H9 (cell line): ENCODE measurements at regions not wholly inside any gene's neighbourhood (a gene's known extent, or its start where the extent isn't known, plus 50 kb on each side); places are given as distances from the start of the nearest gene placed in this dataset.

ENCODE experiments used
- DNase-seq: peaks from one replicate; pipeline ENCODE4 v3.0.0-alpha.2; 2017
- H2AFZ ChIP-seq: one replicate; pipeline ENCODE4 v1.6.1; 2013; ENCODE audit warnings: mild to moderate bottlenecking, low read length, control low read depth, moderate library complexity
- H2AK5ac ChIP-seq: 2 replicates; pipeline ENCODE4 v1.6.1; 2013; ENCODE audit warnings: low read length, control low read depth, mixed read lengths; ENCODE audit not compliant: insufficient read length
- H2BK120ac ChIP-seq: one replicate; pipeline ENCODE4 v1.6.1; 2013; ENCODE audit warnings: low read depth, mild to moderate bottlenecking, low read length, control low read depth, inconsistent platforms; ENCODE audit not compliant: poor library complexity, severe bottlenecking
- H2BK12ac ChIP-seq: 2 replicates; pipeline ENCODE4 v1.6.1; 2013; ENCODE audit warnings: low read length, control low read depth, mixed read lengths, low read depth; ENCODE audit not compliant: insufficient read length
- H2BK15ac ChIP-seq: 2 replicates; pipeline ENCODE4 v1.6.1; 2013; ENCODE audit warnings: low read depth, low read length, control low read depth
- H2BK20ac ChIP-seq: one replicate; pipeline ENCODE4 v1.6.1; 2013; ENCODE audit warnings: low read depth, mild to moderate bottlenecking, low read length, control low read depth, inconsistent platforms; ENCODE audit not compliant: poor library complexity, severe bottlenecking
- H2BK5ac ChIP-seq: 2 replicates; pipeline ENCODE4 v1.6.1; 2013; ENCODE audit warnings: low read length, control low read depth, mixed read lengths; ENCODE audit not compliant: insufficient read length
- H3K14ac ChIP-seq: 2 replicates; pipeline ENCODE4 v1.6.1; 2013; ENCODE audit warnings: low read length, control low read depth; ENCODE audit not compliant: insufficient read depth
- H3K18ac ChIP-seq: 2 replicates; pipeline ENCODE4 v1.6.1; 2013; ENCODE audit warnings: low read depth, mild to moderate bottlenecking, mixed read lengths, low read length, control low read depth; ENCODE audit not compliant: insufficient read length
- H3K23ac ChIP-seq: 2 replicates; pipeline ENCODE4 v1.6.1; 2013; ENCODE audit warnings: low read length, control low read depth, mixed read lengths, low read depth; ENCODE audit not compliant: insufficient read length
- H3K23me2 ChIP-seq: 2 replicates; pipeline ENCODE4 v1.6.1; 2013; ENCODE audit warnings: low read depth, mild to moderate bottlenecking, mixed read lengths, low read length, control low read depth; ENCODE audit not compliant: insufficient read length, poor library complexity, severe bottlenecking
- H3K27ac ChIP-seq: 2 replicates; pipeline ENCODE4 v1.5.1; 2013; ENCODE audit warnings: low read length, control low read depth, mixed read lengths, low read depth; ENCODE audit not compliant: insufficient read length
- H3K27me3 ChIP-seq: 2 replicates; pipeline ENCODE4 v1.6.1; 2013; ENCODE audit warnings: low read length, control low read depth, inconsistent platforms; ENCODE audit not compliant: insufficient read depth
- H3K4ac ChIP-seq: 2 replicates; pipeline ENCODE4 v1.6.1; 2013; ENCODE audit warnings: low read depth, mild to moderate bottlenecking, control low read depth, inconsistent platforms, low read length, moderate library complexity
- H3K4me1 ChIP-seq: 2 replicates; pipeline ENCODE4 v1.6.1; 2013; ENCODE audit warnings: low read length, control low read depth, inconsistent platforms; ENCODE audit not compliant: insufficient read depth
- H3K4me2 ChIP-seq: 2 replicates; pipeline ENCODE4 v1.6.1; 2013; ENCODE audit warnings: low read length, control low read depth, mixed read lengths; ENCODE audit not compliant: insufficient read length, insufficient read depth
- H3K56ac ChIP-seq: 2 replicates; pipeline ENCODE4 v1.6.1; 2013; ENCODE audit warnings: low read depth, mild to moderate bottlenecking, mixed read lengths, low read length, control low read depth; ENCODE audit not compliant: insufficient read length
- H3K79me1 ChIP-seq: 2 replicates; pipeline ENCODE4 v1.6.1; 2013; ENCODE audit warnings: low read depth, mild to moderate bottlenecking, moderate library complexity, low read length, control low read depth, inconsistent platforms; ENCODE audit not compliant: insufficient read depth, poor library complexity, severe bottlenecking
- H3K79me2 ChIP-seq: 2 replicates; pipeline ENCODE4 v1.6.1; 2013; ENCODE audit warnings: low read length, control low read depth, inconsistent platforms; ENCODE audit not compliant: insufficient read depth
- H3K9ac ChIP-seq: 2 replicates; pipeline ENCODE4 v1.6.1; 2013; ENCODE audit warnings: low read length, control low read depth, mixed read lengths; ENCODE audit not compliant: insufficient read length; ENCODE audit errors: extremely low read depth
- H3K9me3 ChIP-seq: one replicate; pipeline ENCODE4 v1.6.1; 2013; ENCODE audit warnings: low read depth, low read length, inconsistent platforms; ENCODE audit not compliant: control insufficient read depth
- H3T11ph ChIP-seq: one replicate; pipeline ENCODE4 v1.6.1; 2013; ENCODE audit warnings: mild to moderate bottlenecking, low read length, control low read depth, inconsistent platforms
- H4K20me1 ChIP-seq: one replicate; pipeline ENCODE4 v1.6.1; 2013; ENCODE audit not compliant: control insufficient read depth, insufficient read length, insufficient read depth
- H4K5ac ChIP-seq: 2 replicates; pipeline ENCODE4 v1.6.1; 2013; ENCODE audit warnings: low read depth, mild to moderate bottlenecking, mixed read lengths, low read length, control low read depth; ENCODE audit not compliant: insufficient read length
- H4K8ac ChIP-seq: replicated peaks from 2 replicates; pipeline ENCODE4 v1.6.1; 2013; ENCODE audit warnings: low read length, control low read depth, mixed read lengths, low read depth; ENCODE audit not compliant: insufficient read length
- H4K91ac ChIP-seq: 2 replicates; pipeline ENCODE4 v1.6.1; 2013; ENCODE audit warnings: low read depth, mild to moderate bottlenecking, moderate library complexity, mixed read lengths, low read length, control low read depth; ENCODE audit not compliant: insufficient read length
- H3K27ac Mint-ChIP-seq, 3 experiments: 2 replicates in 2 of 3; 3 replicates in 1 of 3; pipeline ENCODE4 v1.8.0; 2020 to 2021; ENCODE audit warnings: mixed read lengths in 3 of 3, mild to moderate bottlenecking in 1 of 3, moderate library complexity in 1 of 3
- H3K27me3 Mint-ChIP-seq: 2 replicates; pipeline ENCODE4 v1.8.0; 2021; ENCODE audit warnings: low read depth, mild to moderate bottlenecking, moderate library complexity, mixed read lengths
- H3K36me3 Mint-ChIP-seq, 3 experiments: 2 replicates in 2 of 3; 3 replicates in 1 of 3; pipeline ENCODE4 v1.8.0; 2020 to 2021; ENCODE audit warnings: low read depth in 3 of 3, mixed read lengths in 3 of 3; ENCODE audit not compliant: insufficient read depth in 1 of 3
- H3K4me1 Mint-ChIP-seq, 2 experiments: 2 replicates each; pipeline ENCODE4 v1.8.0; 2020; ENCODE audit warnings: mixed read lengths in 2 of 2
- H3K4me3 Mint-ChIP-seq, 2 experiments: 2 replicates in 1 of 2; 3 replicates in 1 of 2; pipeline ENCODE4 v1.8.0; 2020 to 2021; ENCODE audit warnings: mild to moderate bottlenecking in 2 of 2, mixed read lengths in 2 of 2, moderate library complexity in 1 of 2
- H3K9me3 Mint-ChIP-seq, 2 experiments: 2 replicates in 1 of 2; 3 replicates in 1 of 2; pipeline ENCODE4 v1.8.0; 2020; ENCODE audit warnings: mild to moderate bottlenecking in 2 of 2, mixed read lengths in 2 of 2, moderate library complexity in 1 of 2
- WGBS: extraction: QIAGEN DNeasy Blood & Tissue Kit; methylation state at CpG from one replicate; pipeline ENCODE4 v1.1.7; 2013; ENCODE audit warnings: missing lambda C conversion rate, low lambda C conversion rate, mixed read lengths; ENCODE audit not compliant: insufficient read length; ENCODE audit errors: extremely low coverage; 5-methylcytosine and 5-hydroxymethylcytosine counted together
- TF ChIP-seq, protein P1 (sequence below): fragments of 200-600 bp; sonication (generic); conservative IDR thresholded peaks from 3 replicates; pipeline ENCODE4 v1.8.0; 2021; ENCODE audit warnings: antibody characterized with exemption, mild to moderate bottlenecking

GRCh38 chr6:74287932-74288331, 591.9 kb downstream of the CD109 start:
- no peak overlapping the region for H3K4me3 Mint-ChIP-seq
- H3K4me1 Mint-ChIP-seq: no peaks in the 10 kb centered on the region
- Histone ChIP-seq H3K23ac (no peak overlapping the region), H3K23me2 (no peaks in the 10 kb centered on the region), H3K4ac (no peak overlapping the region), H3K79me2 (no peaks in the 10 kb centered on the region), H3K9me3 (no peaks in the 10 kb centered on the region), H3K14ac (no peak overlapping the region), H3T11ph (no peak overlapping the region), H4K91ac (no peak overlapping the region), H2BK12ac (no peak overlapping the region), H3K4me2 (no peak overlapping the region), H2BK5ac (no peak overlapping the region), H3K27ac (no peak overlapping the region), H3K27me3 (no peaks in the 10 kb centered on the region), H3K4me1 (no peaks in the 10 kb centered on the region), H2BK20ac (no peak overlapping the region), H2AK5ac (no peak overlapping the region), H3K56ac (no peak overlapping the region), H2AFZ (no peak overlapping the region), H2BK15ac (no peak overlapping the region), H4K20me1 (no peaks in the 10 kb centered on the region), H3K18ac (no peak overlapping the region), H3K79me1 (no peaks in the 10 kb centered on the region), H4K8ac (no peak overlapping the region), H3K9ac (no peak overlapping the region), H4K5ac (no peak overlapping the region), H2BK120ac (no peak overlapping the region)
- H3K27ac Mint-ChIP-seq: no peak overlapping the region
- peaks cover 0 to 8% (median 2%) of the 10 kb centered on the region in 3 experiments; a peak in 2 of 7 replicates for H3K36me3 Mint-ChIP-seq
- TF ChIP-seq, protein P1, sequence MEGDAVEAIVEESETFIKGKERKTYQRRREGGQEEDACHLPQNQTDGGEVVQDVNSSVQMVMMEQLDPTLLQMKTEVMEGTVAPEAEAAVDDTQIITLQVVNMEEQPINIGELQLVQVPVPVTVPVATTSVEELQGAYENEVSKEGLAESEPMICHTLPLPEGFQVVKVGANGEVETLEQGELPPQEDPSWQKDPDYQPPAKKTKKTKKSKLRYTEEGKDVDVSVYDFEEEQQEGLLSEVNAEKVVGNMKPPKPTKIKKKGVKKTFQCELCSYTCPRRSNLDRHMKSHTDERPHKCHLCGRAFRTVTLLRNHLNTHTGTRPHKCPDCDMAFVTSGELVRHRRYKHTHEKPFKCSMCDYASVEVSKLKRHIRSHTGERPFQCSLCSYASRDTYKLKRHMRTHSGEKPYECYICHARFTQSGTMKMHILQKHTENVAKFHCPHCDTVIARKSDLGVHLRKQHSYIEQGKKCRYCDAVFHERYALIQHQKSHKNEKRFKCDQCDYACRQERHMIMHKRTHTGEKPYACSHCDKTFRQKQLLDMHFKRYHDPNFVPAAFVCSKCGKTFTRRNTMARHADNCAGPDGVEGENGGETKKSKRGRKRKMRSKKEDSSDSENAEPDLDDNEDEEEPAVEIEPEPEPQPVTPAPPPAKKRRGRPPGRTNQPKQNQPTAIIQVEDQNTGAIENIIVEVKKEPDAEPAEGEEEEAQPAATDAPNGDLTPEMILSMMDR: no peak
- no peaks in the 10 kb centered on the region for H3K27me3 Mint-ChIP-seq
- DNase-seq: no peak
- no CpG with 5 or more reads among the region's 3 CpGs for WGBS
- H3K9me3 Mint-ChIP-seq: peaks cover 3 to 4% of the 10 kb centered on the region in 2 experiments; a peak in 3 of 5 replicates
